Fibroblast of the aortic adventitia (primary cell): ENCODE measurements at regions not wholly inside any gene's neighbourhood (a gene's known extent, or its start where the extent isn't known, plus 50 kb on each side); places are given as distances from the start of the nearest gene placed in this dataset.

Experiments
- DNase-seq: peaks from one replicate; pipeline ENCODE4 v3.0.0-alpha.2; 2010; ENCODE audit warnings: low read depth
- H3K4me3 ChIP-seq: 2 replicates; pipeline ENCODE4 v1.5.1; 2011; ENCODE audit warnings: low read depth, mild to moderate bottlenecking, control low read depth, low read length, moderate library complexity
- TF ChIP-seq, protein P1 (sequence below): IDR thresholded peaks from 2 replicates; pipeline ENCODE4 v1.5.1; 2011; ENCODE audit warnings: mild to moderate bottlenecking, low read length, control low read depth, inconsistent platforms; ENCODE audit not compliant: insufficient read depth

DNA sequence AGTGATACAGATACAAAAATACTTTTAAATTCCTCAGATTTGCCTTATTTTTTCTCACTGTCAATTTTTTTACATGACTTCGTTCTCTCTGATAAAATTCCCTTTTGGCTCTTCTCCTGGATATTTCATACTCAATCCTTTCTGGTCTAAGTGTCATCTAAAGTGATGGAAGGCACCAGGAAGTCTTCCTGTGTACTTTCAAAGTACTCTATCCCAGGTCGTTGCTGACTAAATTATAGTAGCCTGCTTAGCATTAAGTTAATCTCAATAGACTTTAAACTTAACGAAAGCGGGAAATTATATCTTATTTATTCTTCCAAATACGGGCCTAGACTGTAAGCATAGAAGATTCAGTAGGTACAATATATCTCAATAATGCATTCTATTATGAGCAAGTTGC lies 67.8 kb downstream of the CASP12 start:
- H3K4me3 ChIP-seq = no peak overlapping the region
- TF ChIP-seq, protein P1, sequence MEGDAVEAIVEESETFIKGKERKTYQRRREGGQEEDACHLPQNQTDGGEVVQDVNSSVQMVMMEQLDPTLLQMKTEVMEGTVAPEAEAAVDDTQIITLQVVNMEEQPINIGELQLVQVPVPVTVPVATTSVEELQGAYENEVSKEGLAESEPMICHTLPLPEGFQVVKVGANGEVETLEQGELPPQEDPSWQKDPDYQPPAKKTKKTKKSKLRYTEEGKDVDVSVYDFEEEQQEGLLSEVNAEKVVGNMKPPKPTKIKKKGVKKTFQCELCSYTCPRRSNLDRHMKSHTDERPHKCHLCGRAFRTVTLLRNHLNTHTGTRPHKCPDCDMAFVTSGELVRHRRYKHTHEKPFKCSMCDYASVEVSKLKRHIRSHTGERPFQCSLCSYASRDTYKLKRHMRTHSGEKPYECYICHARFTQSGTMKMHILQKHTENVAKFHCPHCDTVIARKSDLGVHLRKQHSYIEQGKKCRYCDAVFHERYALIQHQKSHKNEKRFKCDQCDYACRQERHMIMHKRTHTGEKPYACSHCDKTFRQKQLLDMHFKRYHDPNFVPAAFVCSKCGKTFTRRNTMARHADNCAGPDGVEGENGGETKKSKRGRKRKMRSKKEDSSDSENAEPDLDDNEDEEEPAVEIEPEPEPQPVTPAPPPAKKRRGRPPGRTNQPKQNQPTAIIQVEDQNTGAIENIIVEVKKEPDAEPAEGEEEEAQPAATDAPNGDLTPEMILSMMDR = no peak
- DNase-seq = no peak

DNA sequence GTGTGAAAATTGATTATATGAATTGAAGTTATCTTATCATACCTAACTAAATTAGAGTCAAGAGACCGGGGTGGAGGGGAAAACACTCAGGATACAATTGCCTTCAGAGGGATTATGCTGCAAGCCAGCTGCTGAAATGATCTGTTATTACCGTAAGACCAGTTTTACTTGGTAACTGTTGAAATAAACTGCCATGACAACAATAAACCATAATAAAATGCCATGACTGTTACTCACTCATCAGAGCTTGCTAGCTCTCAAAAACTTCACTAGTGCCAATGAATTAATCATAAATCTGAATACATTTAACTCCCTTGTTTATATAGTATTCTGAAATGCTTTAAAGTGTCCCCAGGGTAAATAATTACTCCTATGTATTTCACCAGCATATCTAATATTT lies 68.2 kb downstream of the CASP12 start:
- H3K4me3 ChIP-seq = no peak overlapping the region
- TF ChIP-seq, protein P1 = no peak
- DNase-seq = peak; percentile 69

DNA sequence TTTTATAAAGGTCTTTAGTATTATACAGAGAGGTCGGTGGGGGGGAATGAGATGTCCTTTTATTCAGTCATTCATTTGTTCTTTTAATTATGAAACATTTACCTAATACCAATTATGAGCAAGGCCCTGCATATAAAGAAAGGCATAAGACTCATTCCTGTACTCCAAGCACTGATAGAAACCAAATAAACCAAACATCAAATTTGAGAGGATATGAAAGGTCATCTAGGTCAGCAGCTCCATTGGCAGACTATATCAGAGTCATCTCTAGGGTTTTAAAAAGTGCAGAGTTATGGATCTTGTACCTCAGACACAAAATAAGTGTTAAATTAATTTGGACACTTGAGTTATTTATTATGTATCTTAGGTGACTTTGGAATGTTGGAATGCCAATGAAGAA lies 71.5 kb downstream of the CASP12 start:
- DNase-seq = no peak
- TF ChIP-seq, protein P1 = no peak
- no peak overlapping the region for H3K4me3 ChIP-seq

DNA sequence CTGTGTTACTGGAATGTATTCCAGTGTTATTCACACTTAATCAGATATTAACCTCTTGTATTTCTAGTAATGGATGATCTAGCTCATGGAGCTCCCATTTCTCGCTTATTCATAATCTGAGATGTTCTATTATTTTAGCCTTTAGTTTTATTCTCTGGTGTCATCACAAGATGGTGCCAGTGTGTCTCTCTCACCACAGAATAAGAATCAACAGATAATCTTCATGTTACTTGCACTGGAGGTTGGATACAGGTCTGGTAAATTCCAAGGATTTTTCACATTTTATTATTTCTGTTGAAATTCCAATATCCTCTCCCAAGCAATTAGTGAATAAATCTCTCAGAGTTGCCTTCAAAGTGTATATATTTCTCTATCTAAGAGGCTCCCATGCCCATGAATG lies 74.6 kb downstream of the CASP12 start:
- TF ChIP-seq, protein P1 = no peak

DNA sequence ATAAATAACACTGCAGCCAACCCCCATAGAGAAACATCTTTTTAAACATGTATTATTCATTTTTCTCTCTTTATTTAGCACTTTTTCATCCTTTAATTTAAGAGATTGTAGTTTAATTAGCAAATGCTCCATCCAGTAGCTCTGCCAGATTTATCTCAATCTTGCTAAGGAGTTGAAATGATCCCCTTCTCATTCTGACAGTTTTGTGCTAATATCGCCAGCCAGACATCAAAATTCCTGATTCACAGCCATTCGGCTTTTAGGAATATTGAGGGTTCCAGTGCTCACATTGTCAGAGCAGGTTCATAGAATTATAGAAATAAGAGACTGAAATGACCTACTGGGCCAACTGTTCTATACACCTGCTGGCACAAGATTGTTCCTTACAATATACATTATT lies 77.8 kb downstream of the CASP12 start:
- no peak for DNase-seq
- H3K4me3 ChIP-seq = no peak overlapping the region
- TF ChIP-seq, protein P1 = no peak

More for the DNA sequence above, 74.6 kb downstream of the CASP12 start:
- H3K4me3 ChIP-seq = no peak overlapping the region
- DNase-seq = no peak

DNA sequence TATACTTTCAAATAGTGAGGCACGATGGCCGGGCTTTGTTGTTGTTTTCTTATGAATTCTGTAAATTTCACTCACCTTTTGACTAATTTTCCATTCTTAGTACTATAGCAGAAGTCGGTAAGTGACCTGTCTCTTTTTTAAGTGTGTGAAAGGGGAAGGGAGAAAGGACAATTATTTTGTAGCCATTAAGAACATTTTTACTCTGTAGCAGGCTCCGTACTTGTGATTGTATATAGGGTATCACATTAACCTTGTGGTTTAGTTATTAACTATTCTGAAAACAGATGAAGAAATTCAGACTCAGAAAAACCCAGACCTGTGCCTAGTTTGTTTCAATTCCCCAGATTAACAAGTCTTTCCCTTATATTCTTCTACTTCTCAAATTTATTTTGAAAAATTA lies 78.7 kb downstream of the CASP12 start:
- H3K4me3 ChIP-seq = no peak overlapping the region
- DNase-seq = no peak
- TF ChIP-seq, protein P1 = no peak

DNA sequence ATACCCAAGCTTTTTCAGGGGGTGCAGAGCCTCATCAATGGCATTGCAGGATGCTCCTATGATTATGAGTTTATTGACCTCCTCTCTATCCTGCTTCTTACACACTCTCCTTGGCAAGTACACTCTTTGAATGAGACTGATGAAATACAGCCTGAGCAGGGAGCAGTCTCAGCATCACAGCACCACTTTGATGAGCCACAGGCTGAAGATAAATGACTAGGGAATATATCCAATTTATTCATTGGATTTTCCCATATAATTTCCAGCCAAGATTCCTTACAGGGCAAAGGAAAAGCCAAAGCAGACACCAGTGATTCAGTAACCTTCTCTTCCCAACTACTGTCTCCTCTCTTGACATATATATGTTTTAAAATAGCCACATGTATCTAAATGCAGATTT lies 79.2 kb downstream of the CASP12 start:
- no peak overlapping the region for H3K4me3 ChIP-seq
- DNase-seq = peak; percentile 28
- TF ChIP-seq, protein P1 = no peak
